ENCODE measurements at regions not wholly inside any gene's neighbourhood (a gene's known extent, or its start where the extent isn't known, plus 50 kb on each side); places are given as distances from the start of the nearest gene placed in this dataset.

GRCh38 chr3:144381607-144382006, 410.0 kb downstream of the DIPK2A start:
- WGBS (ENCODE audit: insufficient coverage, low lambda C conversion rate): 75% methylated on average over 3 of the region's 3 CpGs
- H3K27me3 ChIP-seq (ENCODE audit: control insufficient read depth, insufficient read depth, low read length): no peaks in the 10 kb centered on the region
- DNase-seq: no peak
- no peaks in the 10 kb centered on the region for H3K4me1 ChIP-seq (ENCODE audit: control insufficient read depth, insufficient read depth, low read length)
- H3K4me3 ChIP-seq (ENCODE audit: low read length): no peak overlapping the region
- H3K9me3 ChIP-seq (ENCODE audit: control insufficient read depth, low read depth, low read length): no peaks in the 10 kb centered on the region
- H3K36me3 ChIP-seq (ENCODE audit: control insufficient read depth, insufficient read depth, low read length): no peaks in the 10 kb centered on the region
- H3K27ac ChIP-seq (ENCODE audit: low read length): no peak overlapping the region

GRCh38 chr3:144384241-144384979, 412.8 kb downstream of the DIPK2A start:
- Histone ChIP-seq H3K27ac (ENCODE audit: low read length) (no peak overlapping the region), H3K36me3 (ENCODE audit: control insufficient read depth, insufficient read depth, low read length) (no peaks in the 10 kb centered on the region), H3K4me1 (ENCODE audit: control insufficient read depth, insufficient read depth, low read length) (no peaks in the 10 kb centered on the region), H3K27me3 (ENCODE audit: control insufficient read depth, insufficient read depth, low read length) (no peaks in the 10 kb centered on the region), H3K9me3 (ENCODE audit: control insufficient read depth, low read depth, low read length) (no peaks in the 10 kb centered on the region), H3K4me3 (ENCODE audit: low read length) (no peak overlapping the region)
- no peak for DNase-seq
- no CpG with 5 or more reads among the region's 2 CpGs for WGBS (ENCODE audit: insufficient coverage, low lambda C conversion rate)

GRCh38 chr3:144390786-144391185, 419.2 kb downstream of the DIPK2A start:
- no peaks in the 10 kb centered on the region for H3K9me3 ChIP-seq (ENCODE audit: control insufficient read depth, low read depth, low read length)
- H3K4me1 ChIP-seq (ENCODE audit: control insufficient read depth, insufficient read depth, low read length): no peaks in the 10 kb centered on the region
- DNase-seq: no peak
- H3K27ac ChIP-seq (ENCODE audit: low read length): no peak overlapping the region
- no peak overlapping the region for H3K4me3 ChIP-seq (ENCODE audit: low read length)
- no peaks in the 10 kb centered on the region for H3K36me3 ChIP-seq (ENCODE audit: control insufficient read depth, insufficient read depth, low read length)
- H3K27me3 ChIP-seq (ENCODE audit: control insufficient read depth, insufficient read depth, low read length): no peaks in the 10 kb centered on the region

- no peaks in the 10 kb centered on the region for H3K4me1 ChIP-seq (ENCODE audit: control insufficient read depth, insufficient read depth, low read length)
- DNase-seq: no peak
Observed at GRCh38 chr3:144391236-144391635, 419.6 kb downstream of the DIPK2A start.

GRCh38 chr3:144394032-144394431, 422.4 kb downstream of the DIPK2A start:
- no peak overlapping the region for H3K4me3 ChIP-seq (ENCODE audit: low read length)
- no peaks in the 10 kb centered on the region for H3K9me3 ChIP-seq (ENCODE audit: control insufficient read depth, low read depth, low read length)
- H3K27ac ChIP-seq (ENCODE audit: low read length): no peak overlapping the region
- H3K36me3 ChIP-seq (ENCODE audit: control insufficient read depth, insufficient read depth, low read length): no peaks in the 10 kb centered on the region
- DNase-seq: no peak
- H3K27me3 ChIP-seq (ENCODE audit: control insufficient read depth, insufficient read depth, low read length): no peaks in the 10 kb centered on the region
- H3K4me1 ChIP-seq (ENCODE audit: control insufficient read depth, insufficient read depth, low read length): no peaks in the 10 kb centered on the region

More at GRCh38 chr3:144391236-144391635, 419.6 kb downstream of the DIPK2A start:
- Histone ChIP-seq H3K27ac (ENCODE audit: low read length) (no peak overlapping the region), H3K9me3 (ENCODE audit: control insufficient read depth, low read depth, low read length) (no peaks in the 10 kb centered on the region), H3K4me3 (ENCODE audit: low read length) (no peak overlapping the region), H3K27me3 (ENCODE audit: control insufficient read depth, insufficient read depth, low read length) (no peaks in the 10 kb centered on the region), H3K36me3 (ENCODE audit: control insufficient read depth, insufficient read depth, low read length) (no peaks in the 10 kb centered on the region)

GRCh38 chr3:144402430-144402829, 430.8 kb downstream of the DIPK2A start:
- no peak overlapping the region for H3K27ac ChIP-seq (ENCODE audit: low read length)
- no peak overlapping the region for H3K4me3 ChIP-seq (ENCODE audit: low read length)
- no peaks in the 10 kb centered on the region for H3K36me3 ChIP-seq (ENCODE audit: control insufficient read depth, insufficient read depth, low read length)
- H3K27me3 ChIP-seq (ENCODE audit: control insufficient read depth, insufficient read depth, low read length): no peaks in the 10 kb centered on the region
- H3K4me1 ChIP-seq (ENCODE audit: control insufficient read depth, insufficient read depth, low read length): no peaks in the 10 kb centered on the region
- H3K9me3 ChIP-seq (ENCODE audit: control insufficient read depth, low read depth, low read length): no peaks in the 10 kb centered on the region
- 60% methylated on average over 2 of the region's 5 CpGs for WGBS (ENCODE audit: insufficient coverage, low lambda C conversion rate)
- no peak for DNase-seq

- H3K36me3 ChIP-seq (ENCODE audit: control insufficient read depth, insufficient read depth, low read length): no peaks in the 10 kb centered on the region
- H3K4me1 ChIP-seq (ENCODE audit: control insufficient read depth, insufficient read depth, low read length): no peaks in the 10 kb centered on the region
- no peak overlapping the region for H3K4me3 ChIP-seq (ENCODE audit: low read length)
- no peak overlapping the region for H3K27ac ChIP-seq (ENCODE audit: low read length)
- no CpG with 5 or more reads among the region's 3 CpGs for WGBS (ENCODE audit: insufficient coverage, low lambda C conversion rate)
- DNase-seq: peak; percentile 38 to 72
- no peaks in the 10 kb centered on the region for H3K27me3 ChIP-seq (ENCODE audit: control insufficient read depth, insufficient read depth, low read length)
- no peaks in the 10 kb centered on the region for H3K9me3 ChIP-seq (ENCODE audit: control insufficient read depth, low read depth, low read length)
Observed at GRCh38 chr3:144403040-144403457, 431.4 kb downstream of the DIPK2A start.

GRCh38 chr3:144407335-144407734, 435.7 kb downstream of the DIPK2A start:
- no CpG with 5 or more reads among the region's 2 CpGs for WGBS (ENCODE audit: insufficient coverage, low lambda C conversion rate)
- Histone ChIP-seq H3K36me3 (ENCODE audit: control insufficient read depth, insufficient read depth, low read length) (no peaks in the 10 kb centered on the region), H3K27ac (ENCODE audit: low read length) (no peak overlapping the region), H3K4me1 (ENCODE audit: control insufficient read depth, insufficient read depth, low read length) (no peaks in the 10 kb centered on the region), H3K4me3 (ENCODE audit: low read length) (no peak overlapping the region), H3K9me3 (ENCODE audit: control insufficient read depth, low read depth, low read length) (no peaks in the 10 kb centered on the region), H3K27me3 (ENCODE audit: control insufficient read depth, insufficient read depth, low read length) (no peaks in the 10 kb centered on the region)
- no peak for DNase-seq

GRCh38 chr3:144409319-144409718, 437.7 kb downstream of the DIPK2A start:
- H3K27me3 ChIP-seq (ENCODE audit: control insufficient read depth, insufficient read depth, low read length): no peaks in the 10 kb centered on the region
- DNase-seq: no peak

GRCh38 chr3:144413068-144413467, 441.4 kb downstream of the DIPK2A start:
- Histone ChIP-seq H3K4me1 (ENCODE audit: control insufficient read depth, insufficient read depth, low read length) (no peaks in the 10 kb centered on the region), H3K27ac (ENCODE audit: low read length) (no peak overlapping the region), H3K27me3 (ENCODE audit: control insufficient read depth, insufficient read depth, low read length) (no peaks in the 10 kb centered on the region), H3K4me3 (ENCODE audit: low read length) (no peak overlapping the region), H3K9me3 (ENCODE audit: control insufficient read depth, low read depth, low read length) (no peaks in the 10 kb centered on the region), H3K36me3 (ENCODE audit: control insufficient read depth, insufficient read depth, low read length) (no peaks in the 10 kb centered on the region)
- 100% methylated on average over 2 of the region's 2 CpGs for WGBS (ENCODE audit: insufficient coverage, low lambda C conversion rate)
- no peak for DNase-seq

More at GRCh38 chr3:144409319-144409718, 437.7 kb downstream of the DIPK2A start:
- Histone ChIP-seq H3K4me1 (ENCODE audit: control insufficient read depth, insufficient read depth, low read length) (no peaks in the 10 kb centered on the region), H3K27ac (ENCODE audit: low read length) (no peak overlapping the region), H3K9me3 (ENCODE audit: control insufficient read depth, low read depth, low read length) (no peaks in the 10 kb centered on the region), H3K36me3 (ENCODE audit: control insufficient read depth, insufficient read depth, low read length) (no peaks in the 10 kb centered on the region), H3K4me3 (ENCODE audit: low read length) (no peak overlapping the region)

- no peaks in the 10 kb centered on the region for H3K36me3 ChIP-seq (ENCODE audit: control insufficient read depth, insufficient read depth, low read length)
- no peaks in the 10 kb centered on the region for H3K4me1 ChIP-seq (ENCODE audit: control insufficient read depth, insufficient read depth, low read length)
- WGBS (ENCODE audit: insufficient coverage, low lambda C conversion rate): no CpG with 5 or more reads among the region's 1 CpG
- H3K9me3 ChIP-seq (ENCODE audit: control insufficient read depth, low read depth, low read length): no peaks in the 10 kb centered on the region
- H3K27me3 ChIP-seq (ENCODE audit: control insufficient read depth, insufficient read depth, low read length): no peaks in the 10 kb centered on the region
- no peak overlapping the region for H3K27ac ChIP-seq (ENCODE audit: low read length)
- no peak overlapping the region for H3K4me3 ChIP-seq (ENCODE audit: low read length)
- DNase-seq: no peak
Observed at GRCh38 chr3:144415492-144415891, 443.9 kb downstream of the DIPK2A start.

Measured in large intestine (tissue), 3 donors.